ENCODE measurements at regions not wholly inside any gene's neighbourhood (a gene's known extent, or its start where the extent isn't known, plus 50 kb on each side); places are given as distances from the start of the nearest gene placed in this dataset.

- Histone ChIP-seq H3K36me3 (ENCODE audit: low read depth, missing control alignments) (no peaks in the 10 kb centered on the region), H3K4me1 (no peaks in the 10 kb centered on the region), H3K4me3 (no peak overlapping the region), H3K27me3 (no peaks in the 10 kb centered on the region), H3K27ac (no peak overlapping the region), H3K9me3 (no peaks in the 10 kb centered on the region)
- no peak for TF ChIP-seq CTCF (IDR thresholded peaks at IDR 0.05)
- no peak for TF ChIP-seq POLR2A (IDR thresholded peaks at IDR 0.05)
- 49 to 60% methylated on average over 2 of the region's 2 CpGs for WGBS, 2 donors
- DNase-seq: no peak
- intact Hi-C loops (cut with DNase I; ENCODE audit: low total_unique reads): no loop called here
These were observed 785.0 kb downstream of the PDCD6IP start for GRCh38 chr3:34583451-34583850.

- H3K36me3 ChIP-seq (ENCODE audit: low read depth, missing control alignments): no peaks in the 10 kb centered on the region
- TF ChIP-seq POLR2A (IDR thresholded peaks at IDR 0.05) (no peak), CTCF (IDR thresholded peaks at IDR 0.05) (no peak)
- no peaks in the 10 kb centered on the region for H3K9me3 ChIP-seq
- intact Hi-C loops (cut with DNase I; ENCODE audit: low total_unique reads): no loop called here
- H3K27me3 ChIP-seq: no peaks in the 10 kb centered on the region
- DNase-seq: no peak
- no peaks in the 10 kb centered on the region for H3K4me1 ChIP-seq
- no peak overlapping the region for H3K27ac ChIP-seq
- no peak overlapping the region for H3K4me3 ChIP-seq
- WGBS, 2 donors: 50 to 93% methylated on average over 1 of the region's 1 CpG
These were observed 786.5 kb downstream of the PDCD6IP start for GRCh38 chr3:34584971-34585370.

- 88 to 89% methylated on average over 2 of the region's 2 CpGs for WGBS, 2 donors
- no peak for TF ChIP-seq CTCF (IDR thresholded peaks at IDR 0.05)
- TF ChIP-seq POLR2A (IDR thresholded peaks at IDR 0.05): no peak
These were observed 801.2 kb downstream of the PDCD6IP start for GRCh38 chr3:34599595-34599994.

GRCh38 chr3:34619990-34620389 is 821.6 kb downstream of the PDCD6IP start:
- TF ChIP-seq CTCF (IDR thresholded peaks at IDR 0.05) (no peak), POLR2A (IDR thresholded peaks at IDR 0.05) (no peak)
- intact Hi-C loops (cut with DNase I; ENCODE audit: low total_unique reads): no loop called here
- DNase-seq: no peak
- Histone ChIP-seq H3K9me3 (no peaks in the 10 kb centered on the region), H3K4me1 (no peaks in the 10 kb centered on the region), H3K27me3 (no peaks in the 10 kb centered on the region), H3K36me3 (ENCODE audit: low read depth, missing control alignments) (no peaks in the 10 kb centered on the region), H3K27ac (no peak overlapping the region), H3K4me3 (no peak overlapping the region)
- 78 to 79% methylated on average over 2 of the region's 2 CpGs for WGBS, 2 donors

More at GRCh38 chr3:34599595-34599994, 801.2 kb downstream of the PDCD6IP start:
- no peak for DNase-seq
- H3K27ac ChIP-seq: no peak overlapping the region
- H3K4me3 ChIP-seq: no peak overlapping the region
- no peaks in the 10 kb centered on the region for H3K27me3 ChIP-seq
- H3K36me3 ChIP-seq (ENCODE audit: low read depth, missing control alignments): no peaks in the 10 kb centered on the region
- intact Hi-C loops (cut with DNase I; ENCODE audit: low total_unique reads): no loop called here
- no peaks in the 10 kb centered on the region for H3K4me1 ChIP-seq
- no peaks in the 10 kb centered on the region for H3K9me3 ChIP-seq

- Histone ChIP-seq H3K4me1 (no peaks in the 10 kb centered on the region), H3K27me3 (no peaks in the 10 kb centered on the region), H3K9me3 (no peaks in the 10 kb centered on the region), H3K36me3 (ENCODE audit: low read depth, missing control alignments) (no peaks in the 10 kb centered on the region), H3K27ac (no peak overlapping the region), H3K4me3 (no peak overlapping the region)
- intact Hi-C loops (cut with DNase I; ENCODE audit: low total_unique reads): no loop called here
- DNase-seq: no peak
- TF ChIP-seq POLR2A (IDR thresholded peaks at IDR 0.05) (no peak), CTCF (IDR thresholded peaks at IDR 0.05) (no peak)
These were observed 828.3 kb downstream of the PDCD6IP start for GRCh38 chr3:34626699-34627098.
